GM18870 (cell line): ENCODE measurements at regions not wholly inside any gene's neighbourhood (a gene's known extent, or its start where the extent isn't known, plus 50 kb on each side); places are given as distances from the start of the nearest gene placed in this dataset.
"Not testable (repeated sequence)": the region's sequence is repeated elsewhere in the genome, so short reads cannot be mapped to it uniquely, and the experiment has no call there.

Experiments
- ATAC-seq: cut with Tn5 transposase; IDR thresholded peaks from one replicate; pipeline ENCODE4 v1.9.1; 2021; ENCODE audit warnings: moderate library complexity; ENCODE audit not compliant: unreplicated experiment

- no peak for ATAC-seq
Measured at GRCh38 chr20:57815405-57815804, 105.6 kb upstream of the PMEPA1 start.

- ATAC-seq = no peak
Measured at GRCh38 chr20:57814529-57814928, 104.7 kb upstream of the PMEPA1 start.

- ATAC-seq = no peak
Measured at GRCh38 chr20:57813509-57814269, 103.9 kb upstream of the PMEPA1 start.

GRCh38 chr20:57812632-57813031 lies 102.8 kb upstream of the PMEPA1 start:
- not testable (repeated sequence) for ATAC-seq

GRCh38 chr20:57811374-57812020 lies 101.7 kb upstream of the PMEPA1 start:
- ATAC-seq = no peak

- ATAC-seq = no peak
Measured at GRCh38 chr20:57810511-57811373, 100.9 kb upstream of the PMEPA1 start.

GRCh38 chr20:57809661-57810172 lies 99.9 kb upstream of the PMEPA1 start:
- ATAC-seq = no peak

- ATAC-seq = no peak
Measured at GRCh38 chr20:57809149-57809548, 99.3 kb upstream of the PMEPA1 start.

GRCh38 chr20:57808264-57809070 lies 98.7 kb upstream of the PMEPA1 start:
- no peak for ATAC-seq

GRCh38 chr20:57807401-57808263 lies 97.8 kb upstream of the PMEPA1 start:
- no peak for ATAC-seq

- ATAC-seq = no peak
Measured at GRCh38 chr20:57806975-57807374, 97.2 kb upstream of the PMEPA1 start.

- no peak for ATAC-seq
Measured at GRCh38 chr20:57806476-57806875, 96.7 kb upstream of the PMEPA1 start.

GRCh38 chr20:57805747-57806146 lies 95.9 kb upstream of the PMEPA1 start:
- ATAC-seq = no peak

- ATAC-seq = no peak
Measured at GRCh38 chr20:57804470-57805250, 94.8 kb upstream of the PMEPA1 start.

GRCh38 chr20:57803508-57804005 lies 93.7 kb upstream of the PMEPA1 start:
- no peak for ATAC-seq

GRCh38 chr20:57802765-57803507 lies 93.1 kb upstream of the PMEPA1 start:
- ATAC-seq = no peak

- no peak for ATAC-seq
Measured at GRCh38 chr20:57801581-57801980, 91.8 kb upstream of the PMEPA1 start.
